Anterior cingulate cortex (tissue), 58 donors: ENCODE measurements at regions not wholly inside any gene's neighbourhood (a gene's known extent, or its start where the extent isn't known, plus 50 kb on each side); places are given as distances from the start of the nearest gene placed in this dataset.
A peak's percentile ranks its signal among the peaks of the same experiment; 100 is the strongest.
"Not testable (repeated sequence)": the region's sequence is repeated elsewhere in the genome, so short reads cannot be mapped to it uniquely, and the experiment has no call there.

Source experiments
- DNase-seq, 58 donors: peaks; one replicate each; lab custom pipeline; 2025; lab: John Stamatoyannopoulos, UW

DNA sequence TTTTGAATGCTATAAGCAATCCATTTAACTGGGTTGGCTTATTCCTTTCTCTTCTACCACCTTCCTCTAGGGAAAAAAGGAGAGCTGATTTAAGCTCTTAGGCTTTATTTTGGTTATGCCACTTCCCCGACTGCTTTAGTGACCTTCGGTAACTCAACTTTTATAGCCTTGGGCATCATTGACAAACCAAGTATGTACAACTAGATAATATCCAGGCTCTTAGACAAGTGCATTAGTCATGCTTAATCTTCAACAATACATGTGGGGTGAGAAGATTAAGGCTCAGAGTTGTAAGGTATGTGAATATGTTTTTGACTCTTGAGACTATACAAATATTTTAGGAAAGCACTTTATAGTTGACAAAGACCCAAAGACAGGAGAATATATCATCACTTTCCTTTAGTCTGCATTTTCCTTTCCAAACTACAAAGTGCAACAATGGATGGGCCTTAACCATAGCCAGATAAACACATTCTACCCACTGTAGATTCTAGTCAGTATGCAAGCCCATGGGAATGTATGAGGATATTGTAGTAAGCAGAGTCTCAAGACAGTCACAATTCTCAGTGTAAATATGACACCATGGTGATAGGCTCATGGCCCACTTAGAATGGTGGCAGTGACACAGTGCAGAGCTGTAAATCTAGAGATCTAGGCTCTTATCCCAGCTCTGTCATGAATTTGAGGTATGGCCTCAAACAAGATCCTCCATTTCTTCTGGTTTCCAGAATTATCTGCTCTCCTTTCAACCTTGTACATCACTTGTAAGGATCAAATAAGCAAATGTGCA lies 1117.3 kb downstream of the SORCS3 start:
- no peak for DNase-seq

DNA sequence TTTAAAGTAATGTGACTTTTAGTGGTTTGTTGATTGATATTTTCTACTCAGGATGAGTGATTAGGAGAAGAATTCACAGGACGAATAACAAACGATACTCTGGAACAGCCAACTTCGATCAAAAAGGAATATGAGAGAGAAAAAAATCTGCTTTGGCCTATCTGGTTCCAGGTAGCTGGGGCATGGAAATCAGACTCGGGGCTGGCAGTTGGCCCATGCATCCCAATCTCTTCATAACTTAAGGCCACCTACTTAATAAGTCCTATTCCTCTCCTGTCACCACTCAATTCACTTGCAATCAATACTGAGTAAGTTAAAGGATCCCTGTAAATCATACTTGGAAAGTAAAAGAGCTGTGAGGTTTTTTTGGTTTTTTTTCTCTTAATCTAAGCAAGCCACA lies 1116.2 kb downstream of the SORCS3 start:
- DNase-seq: no peak

DNA sequence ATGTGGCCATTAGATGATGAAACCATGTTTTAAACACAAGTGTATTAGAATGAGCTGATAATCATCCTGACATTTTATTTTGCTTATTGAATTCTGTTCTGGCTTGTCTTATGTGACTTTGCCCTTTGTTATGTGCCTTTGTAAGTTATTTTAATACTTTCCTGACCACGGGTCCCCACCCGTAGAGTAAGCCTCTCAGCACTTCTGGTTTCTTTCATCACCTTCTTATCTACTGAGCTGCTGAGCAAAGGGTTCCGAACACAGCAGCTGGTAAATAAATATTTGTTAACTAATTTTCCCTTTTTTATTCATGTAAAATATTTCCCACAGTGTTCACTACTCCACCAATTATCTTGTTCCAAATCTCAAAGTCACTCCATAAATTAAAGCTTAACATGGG lies 1115.3 kb downstream of the SORCS3 start:
- no peak for DNase-seq

DNA sequence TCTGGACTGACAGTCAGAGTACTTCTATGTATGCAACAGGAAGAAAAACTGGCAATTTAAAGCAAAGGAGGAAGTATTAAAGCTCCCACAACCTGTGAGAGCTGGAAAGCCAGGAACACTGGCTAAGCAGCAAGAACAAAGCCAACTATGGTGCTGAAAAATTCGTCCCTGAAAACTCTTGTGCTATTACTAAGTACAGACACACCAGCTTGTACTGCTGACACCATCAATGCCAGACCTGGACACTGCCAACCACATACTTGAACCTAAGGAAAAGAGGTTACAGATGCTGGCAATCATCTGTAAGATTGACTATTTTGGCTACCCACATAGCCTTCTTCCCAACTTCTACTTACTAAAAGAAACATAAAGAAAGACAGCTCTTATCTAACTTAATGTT lies 1110.6 kb downstream of the SORCS3 start:
- no peak for DNase-seq

DNA sequence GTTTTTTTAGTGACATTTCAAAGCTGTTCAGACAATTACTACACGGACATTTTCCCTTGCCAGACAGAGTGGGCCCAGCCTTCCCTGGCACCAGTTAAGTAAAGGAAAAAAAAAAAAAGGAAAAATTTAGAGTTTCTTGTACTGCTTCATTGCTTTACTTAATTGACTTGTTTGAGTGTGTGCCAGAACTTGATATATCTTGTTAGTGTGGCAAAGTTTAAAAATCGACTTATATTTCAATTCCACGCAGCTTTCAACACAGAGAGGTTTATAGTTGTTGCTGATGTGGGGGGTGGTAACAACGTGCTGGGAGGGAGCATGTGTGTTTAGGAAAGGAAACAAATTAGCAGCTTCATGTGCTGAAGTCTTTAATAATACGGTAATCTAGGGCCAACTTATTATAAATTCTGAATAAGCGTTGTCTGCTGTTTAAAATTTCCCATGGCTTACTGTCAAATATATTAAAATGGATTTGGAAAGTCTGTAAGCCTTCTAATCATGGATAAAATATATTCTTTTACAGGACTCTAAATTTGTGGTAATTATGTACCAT lies 1104.6 kb downstream of the SORCS3 start:
- no peak for DNase-seq

DNA sequence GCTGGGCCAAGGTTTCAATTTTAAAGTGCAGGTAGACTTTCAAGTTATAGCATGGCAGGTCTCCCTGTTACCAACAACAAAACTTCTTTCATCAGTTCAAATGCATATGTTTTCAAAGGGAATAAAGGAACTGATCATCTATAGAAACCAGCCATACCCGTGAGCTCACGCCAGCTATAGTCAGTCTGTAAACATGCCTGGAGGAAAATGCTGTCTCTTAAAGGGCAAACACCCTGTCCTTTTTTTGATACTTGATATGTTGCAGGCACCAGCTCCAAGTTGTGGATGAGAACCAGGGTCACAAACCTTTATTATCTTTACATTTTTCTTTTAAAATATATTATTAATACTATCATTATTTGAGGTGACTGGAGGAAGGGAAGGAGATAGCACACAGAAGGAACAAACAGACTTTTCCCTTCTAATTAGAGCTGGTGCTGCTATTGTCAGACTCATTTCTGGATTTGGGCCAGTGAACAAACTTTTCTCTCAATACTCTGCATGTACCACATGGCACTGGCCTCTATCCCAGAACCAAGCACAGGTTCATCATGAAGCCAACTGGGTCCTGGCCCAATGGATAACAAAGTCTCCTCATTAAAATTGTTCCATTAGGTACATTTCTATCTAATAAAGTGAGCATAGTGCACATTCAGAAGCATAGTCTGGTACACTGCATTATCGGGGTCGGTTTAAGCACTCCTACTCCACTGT lies 1102.4 kb downstream of the SORCS3 start:
- DNase-seq: peak in 30 of 58 donors; percentile 0 to 66 (median 12)

DNA sequence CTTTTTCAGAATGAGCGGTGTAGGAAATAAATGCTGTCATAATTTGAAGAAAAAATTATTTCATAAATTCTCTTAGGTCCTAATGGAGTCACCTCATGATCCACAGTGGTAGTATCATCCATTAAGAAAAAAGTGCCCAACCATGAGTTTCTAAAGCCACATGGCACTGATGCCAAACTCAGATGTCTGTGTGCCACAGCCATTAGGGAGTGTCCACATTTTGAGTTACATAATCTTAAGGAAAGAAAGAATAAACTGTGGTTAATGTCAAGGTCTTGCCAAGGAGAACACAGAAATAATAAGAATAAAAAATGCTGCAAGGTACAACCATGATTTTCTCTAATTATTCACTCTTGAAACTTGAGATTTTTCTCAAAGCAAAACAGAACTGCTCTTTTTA lies 1101.8 kb downstream of the SORCS3 start:
- no peak for DNase-seq

DNA sequence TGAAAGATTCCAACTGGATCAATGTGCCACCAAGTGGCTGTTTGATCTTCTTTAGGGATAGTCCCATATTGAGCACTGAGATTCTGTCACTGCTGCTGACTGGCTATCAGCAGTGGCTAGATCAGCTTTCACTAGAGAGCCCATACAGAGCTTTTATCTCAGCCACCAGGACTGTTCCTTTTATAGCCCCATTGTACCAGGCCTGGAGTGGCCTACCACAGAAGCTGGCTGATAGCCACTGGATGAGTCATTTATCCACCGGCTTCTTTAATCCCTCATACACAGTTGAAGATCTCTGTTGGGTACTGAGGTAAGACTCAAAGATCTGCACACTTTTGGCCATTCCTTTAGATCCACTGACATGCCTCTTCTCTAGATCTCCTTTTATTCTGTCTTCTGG lies 1101.1 kb downstream of the SORCS3 start:
- DNase-seq: no peak

DNA sequence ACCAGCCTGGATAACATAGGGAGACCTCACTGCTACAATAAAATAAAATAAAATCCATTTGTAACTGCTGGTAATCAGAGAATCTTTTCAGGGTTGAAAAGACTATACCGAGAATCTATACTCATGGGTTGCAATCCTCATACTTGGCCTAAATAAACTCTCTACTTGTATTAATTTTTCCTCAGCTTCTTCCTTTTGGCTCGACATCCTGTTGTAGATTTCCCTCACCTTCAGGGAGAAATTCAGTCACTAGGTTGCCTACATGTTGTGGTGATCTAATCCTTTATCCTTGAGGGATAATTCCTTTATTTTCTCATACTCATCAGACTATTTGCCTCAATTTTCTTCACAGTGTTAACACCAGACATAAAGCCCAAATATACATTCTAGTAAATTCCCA lies 1093.4 kb downstream of the SORCS3 start:
- no peak for DNase-seq

DNA sequence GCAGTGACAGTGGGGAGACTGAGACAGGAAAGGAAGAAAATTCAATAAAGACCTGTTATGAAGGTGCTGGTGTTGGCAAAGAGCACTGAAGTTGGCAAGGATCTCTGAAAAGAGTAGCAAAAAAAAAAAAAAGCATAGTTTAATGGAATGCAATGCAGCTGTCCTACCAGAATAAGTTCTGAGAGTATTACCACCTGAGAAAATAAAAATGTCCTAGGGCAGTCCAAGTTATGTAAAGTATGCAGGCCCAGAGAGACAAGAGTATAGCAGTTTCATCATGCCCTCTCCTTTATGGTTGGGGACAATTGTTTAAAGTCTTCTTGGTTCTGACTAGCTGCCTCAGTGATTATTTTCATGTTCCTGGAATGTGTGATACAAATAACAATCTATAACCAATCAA lies 1092.8 kb downstream of the SORCS3 start:
- DNase-seq: no peak

DNA sequence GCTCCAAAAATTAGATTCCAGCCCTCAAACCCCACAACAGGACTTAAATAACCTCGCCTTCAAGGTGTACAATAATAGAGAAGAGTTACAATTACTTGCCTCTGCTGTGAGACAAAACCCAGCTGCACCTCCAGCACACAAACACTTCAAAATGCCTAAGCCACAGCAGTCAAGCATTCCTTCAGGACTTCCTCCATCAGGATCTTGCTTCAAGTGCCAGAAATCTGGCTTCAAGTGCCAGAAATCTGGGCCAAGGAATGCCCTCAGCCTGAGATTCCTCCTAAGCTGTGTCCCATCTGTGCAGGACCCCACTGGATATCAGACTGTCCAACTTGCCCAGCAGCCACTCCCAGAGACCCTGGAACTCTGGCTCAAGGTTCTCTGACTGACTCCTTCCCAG lies 1088.3 kb downstream of the SORCS3 start:
- no peak for DNase-seq

DNA sequence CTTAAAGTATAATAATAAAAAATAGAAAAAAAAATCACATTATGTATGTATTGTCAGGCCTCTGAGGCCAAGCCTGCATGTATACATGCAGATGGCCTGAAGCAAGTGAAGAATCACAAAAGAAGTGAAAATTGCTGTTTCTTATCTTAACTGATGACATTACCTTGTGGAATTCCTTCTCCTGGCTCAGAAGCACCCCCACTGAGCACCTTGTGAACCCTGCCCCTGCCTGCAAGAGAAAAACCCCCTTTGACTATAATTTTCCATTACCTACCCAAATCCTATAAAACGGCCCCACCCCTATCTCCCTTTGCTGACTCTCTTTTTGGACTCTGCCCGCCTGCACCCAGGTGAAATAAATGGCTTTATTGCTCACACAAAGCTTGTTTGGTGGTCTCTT lies 1086.5 kb downstream of the SORCS3 start:
- not testable (repeated sequence) for DNase-seq

DNA sequence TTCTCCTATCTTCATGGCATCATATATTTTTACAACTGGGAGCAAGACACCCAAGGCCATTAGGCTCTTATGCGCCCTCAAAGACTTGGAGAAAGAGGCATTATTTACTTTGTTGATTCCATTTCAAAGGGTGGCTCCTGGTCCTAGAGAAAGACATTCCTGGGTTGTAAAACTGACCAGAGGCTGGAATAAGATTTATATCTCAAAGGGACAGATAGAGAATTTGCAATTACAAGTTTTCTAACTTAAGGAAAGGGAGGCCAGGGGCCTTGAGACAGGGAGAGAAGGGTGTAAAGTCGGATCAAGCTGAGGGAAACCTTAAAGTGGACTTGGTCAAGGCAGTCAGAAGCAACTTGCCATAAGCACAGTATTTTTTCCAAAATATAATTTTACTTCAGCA lies 1086.0 kb downstream of the SORCS3 start:
- DNase-seq: no peak

DNA sequence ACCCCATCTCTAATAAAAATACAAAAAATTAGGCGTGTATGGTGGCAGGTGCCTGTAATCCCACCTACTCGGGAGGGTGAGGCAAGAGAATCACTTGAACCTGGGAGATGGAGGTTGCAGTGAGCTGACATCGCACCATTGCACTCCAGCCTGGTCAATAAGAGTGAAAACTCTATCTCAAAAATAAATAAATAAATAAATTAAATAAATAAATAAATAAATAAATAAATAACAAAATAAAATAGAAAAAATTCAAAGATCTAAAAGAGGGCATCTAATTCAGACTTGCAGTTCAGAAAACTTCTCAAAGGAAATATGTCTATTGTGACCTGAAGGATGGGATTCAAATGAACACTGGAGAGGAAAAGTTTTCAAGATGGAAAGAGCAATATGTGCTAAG lies 1085.1 kb downstream of the SORCS3 start:
- DNase-seq: no peak

DNA sequence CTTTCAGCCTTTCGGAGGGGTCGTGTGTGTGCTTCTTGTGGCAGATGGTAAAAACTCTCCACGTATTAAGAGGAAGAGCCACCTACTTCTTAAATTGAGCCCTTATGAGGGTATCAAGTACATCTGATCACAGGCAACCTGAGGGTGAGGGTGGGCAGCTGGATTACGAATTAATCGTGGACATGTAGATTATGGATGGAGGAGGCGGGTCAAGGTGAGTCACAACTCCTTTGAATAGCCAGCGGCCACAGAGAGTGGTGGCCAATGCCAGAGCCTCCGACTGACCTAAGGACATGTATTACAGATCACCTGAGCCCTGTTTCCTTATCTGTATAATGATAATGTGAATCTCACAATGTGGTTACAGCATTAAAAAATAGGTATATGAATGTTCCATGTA lies 1083.9 kb downstream of the SORCS3 start:
- no peak for DNase-seq

DNA sequence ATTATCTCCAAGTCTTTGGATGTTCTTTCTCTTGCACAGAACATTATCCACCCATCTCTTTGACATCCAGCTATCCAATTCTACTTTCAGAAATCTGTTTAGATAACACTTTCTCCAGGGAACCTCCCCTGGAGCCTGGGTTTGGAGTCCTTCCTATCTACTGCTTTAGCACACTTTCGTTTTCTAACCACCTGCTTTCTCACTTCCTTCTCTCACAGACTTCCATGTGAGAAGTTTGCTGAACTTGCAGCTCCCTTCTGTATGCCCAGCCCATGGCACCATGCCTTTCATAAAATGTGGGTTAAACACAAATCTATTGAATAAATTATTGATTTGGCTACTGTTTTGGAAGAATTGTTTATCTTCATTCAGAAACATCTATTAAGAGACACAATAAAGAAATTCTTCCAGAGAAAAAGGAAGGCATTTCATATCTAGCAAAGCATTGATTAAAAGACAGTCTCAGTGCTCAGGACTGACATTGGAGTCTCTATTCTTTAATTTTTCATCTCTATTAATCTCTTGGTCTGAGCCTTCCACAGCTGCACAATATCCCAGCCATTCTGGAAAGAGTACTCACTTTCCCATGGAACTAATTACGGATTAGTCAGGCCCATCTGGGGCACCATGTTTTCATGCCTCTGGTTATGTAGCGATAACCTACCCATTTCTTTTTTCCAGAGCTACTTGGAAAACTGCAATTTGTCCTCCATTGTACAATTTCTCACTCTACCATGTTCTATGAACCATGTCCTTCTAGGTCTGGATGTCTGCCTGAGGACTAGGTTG lies 1077.3 kb downstream of the SORCS3 start:
- no peak for DNase-seq

DNA sequence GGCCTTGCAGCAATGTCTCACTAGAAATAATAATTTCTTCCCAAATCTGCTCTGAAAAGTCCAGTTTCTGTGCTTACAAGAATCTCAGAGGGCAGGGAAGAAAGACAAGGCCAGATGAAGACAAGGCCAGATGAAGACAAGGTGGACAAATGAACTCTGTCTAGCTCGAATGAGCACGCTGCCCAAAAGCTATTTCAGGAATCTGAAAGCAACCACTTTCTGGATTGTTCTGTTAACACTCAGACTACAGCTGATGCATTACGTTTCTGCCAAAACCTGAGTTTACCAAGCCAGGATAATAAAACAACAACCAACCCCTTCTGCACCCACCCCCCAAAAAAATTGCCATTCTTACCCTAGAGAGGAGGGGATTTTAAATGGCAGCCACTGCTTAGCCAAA lies 1073.6 kb downstream of the SORCS3 start:
- DNase-seq: no peak

DNA sequence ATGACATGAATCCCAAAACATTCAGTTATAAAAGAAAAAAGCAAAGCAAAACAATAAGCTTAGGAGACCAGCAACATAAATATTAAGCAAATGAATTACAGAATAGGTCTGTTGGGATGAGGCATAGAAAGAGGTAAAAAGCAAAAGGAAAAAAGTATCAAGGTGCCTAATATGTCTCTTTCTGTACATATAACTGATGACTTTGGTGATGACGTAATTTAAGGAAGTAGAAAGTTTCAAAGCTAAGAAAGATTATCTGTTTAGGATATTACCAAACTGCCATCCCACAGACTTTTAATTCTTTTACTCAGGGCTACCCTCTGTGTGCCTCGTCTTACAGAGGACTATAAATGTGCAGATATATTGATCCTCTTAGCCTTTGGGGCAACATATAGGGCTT lies 1066.5 kb downstream of the SORCS3 start:
- no peak for DNase-seq

DNA sequence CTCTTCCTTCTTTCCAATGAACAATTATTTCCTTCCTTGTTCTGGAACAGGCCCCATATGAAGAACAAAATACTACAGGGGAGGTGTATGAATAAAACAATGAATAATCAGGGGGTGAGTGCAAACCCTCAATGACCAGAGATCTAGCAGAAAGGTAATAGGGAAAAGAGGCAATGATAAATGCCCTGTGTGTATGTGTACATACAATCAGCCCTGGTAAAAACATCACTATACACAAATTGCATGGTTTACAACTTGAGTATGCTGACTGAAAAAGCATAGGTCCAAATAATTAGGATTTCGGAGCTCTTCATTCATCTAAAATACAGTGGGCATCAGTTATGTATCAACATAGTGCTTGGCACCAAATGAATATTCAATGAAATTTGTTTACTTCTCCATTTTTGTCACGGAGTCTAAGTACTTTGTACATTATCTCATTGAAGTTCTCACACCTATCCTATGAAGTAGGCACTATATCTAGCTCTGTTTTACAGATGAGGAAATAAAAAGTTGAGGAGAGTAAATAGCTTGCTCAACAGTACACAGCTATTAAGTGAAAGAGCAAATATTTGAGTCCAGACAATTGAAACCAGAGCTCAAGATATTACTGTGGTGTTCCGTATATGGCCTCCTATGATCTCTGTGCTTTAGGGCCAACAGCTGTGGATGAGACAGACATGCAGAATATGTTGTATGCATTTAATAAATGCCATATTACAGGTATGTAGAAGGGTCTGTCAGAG lies 1065.4 kb downstream of the SORCS3 start:
- DNase-seq: no peak

DNA sequence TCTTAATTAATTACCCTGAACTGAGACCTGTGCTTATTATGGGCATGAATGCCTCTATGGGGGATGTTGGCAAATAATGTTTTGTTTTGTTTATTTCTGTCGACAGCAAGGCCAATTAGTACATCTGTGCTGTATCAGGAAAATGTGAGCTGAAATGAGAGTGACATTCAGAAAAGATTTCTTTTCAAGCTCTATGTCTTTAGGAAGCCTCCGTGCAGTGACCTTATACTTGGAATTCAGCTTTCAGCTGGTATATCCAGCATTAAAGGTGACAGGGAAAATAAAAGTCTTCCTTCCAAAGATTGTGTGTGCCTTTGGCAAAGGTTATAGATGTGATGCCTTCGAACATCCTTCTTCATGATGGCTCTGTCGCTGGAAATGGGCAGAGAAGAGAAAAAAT lies 1061.1 kb downstream of the SORCS3 start:
- no peak for DNase-seq
